SK-N-SH (cell line): ENCODE measurements at regions not wholly inside any gene's neighbourhood (a gene's known extent, or its start where the extent isn't known, plus 50 kb on each side); places are given as distances from the start of the nearest gene placed in this dataset.

ENCODE experiments used
- CTCF ChIA-PET: fragments of 300-600, 350-600 bp; formaldehyde crosslinking; extraction: SDS; loops from one replicate; lab custom pipeline; 2021; lab: Yijun Ruan, JAX
- POLR2A ChIA-PET: fragments of 350-600 bp; sonication (Branson Sonifier 250); formaldehyde crosslinking; extraction: SDS; loops from one replicate; lab custom pipeline; 2020; ENCODE audit warnings: antibody characterized with exemption, inconsistent platforms; lab: Yijun Ruan, JAX
- DNase-seq: peaks from one replicate; pipeline ENCODE4 v3.0.0; 2012
- H2AFZ ChIP-seq: fragments of 200-600 bp; sonication (generic); 2 replicates; pipeline ENCODE4 v1.8.1; 2016; ENCODE audit warnings: antibody characterized with exemption, mild to moderate bottlenecking, low read depth
- H3F3A ChIP-seq: fragments of 200-600 bp; sonication (generic); replicated peaks from 2 replicates; pipeline ENCODE3; 2016; ENCODE audit warnings: antibody characterized with exemption, mild to moderate bottlenecking; ENCODE audit not compliant: insufficient read depth
- H3K27ac ChIP-seq, 2 experiments: fragments of 200-500 bp in 1 of 2; fragments of 200-600 bp in 1 of 2; sonication (Bioruptor generic) in 1 of 2; sonication (generic), shearing (Covaris generic) in 1 of 2; 2 replicates each; pipeline versions ENCODE4 v1.5.1 to v1.6.1; 2014 to 2016; ENCODE audit warnings: low read depth in 2 of 2, inconsistent platforms in 1 of 2, low read length in 1 of 2, mild to moderate bottlenecking in 1 of 2, mixed read lengths in 1 of 2
- H3K27me3 ChIP-seq: fragments of 200-600 bp; sonication (generic), shearing (Covaris generic); 2 replicates; pipeline ENCODE4 v1.6.1; 2016; ENCODE audit warnings: mixed run types; ENCODE audit not compliant: insufficient read depth
- H3K36me3 ChIP-seq, 2 experiments: fragments of 200-500 bp in 1 of 2; fragments of 200-600 bp in 1 of 2; sonication (Bioruptor generic) in 1 of 2; sonication (generic) in 1 of 2; replicated peaks in 1 of 2; 2 replicates each; pipeline versions ENCODE3 to v1.5.1; 2014 to 2016; ENCODE audit warnings: low read length in 1 of 2, mild to moderate bottlenecking in 1 of 2; ENCODE audit not compliant: insufficient read depth in 2 of 2, control insufficient read depth in 1 of 2
- H3K4me1 ChIP-seq, 2 experiments: fragments of 200-500 bp in 1 of 2; fragments of 200-600 bp in 1 of 2; sonication (Bioruptor generic) in 1 of 2; sonication (generic), shearing (Covaris generic) in 1 of 2; 2 replicates each; pipeline versions ENCODE4 v1.5.1 to v1.6.1; 2014 to 2016; ENCODE audit warnings: low read depth in 1 of 2, low read length in 1 of 2, mixed run types in 1 of 2; ENCODE audit not compliant: insufficient read depth in 2 of 2, control insufficient read depth in 1 of 2
- H3K4me2 ChIP-seq: fragments of 200-600 bp; sonication (generic), shearing (Covaris generic); 2 replicates; pipeline ENCODE4 v1.6.1; 2017; ENCODE audit warnings: mixed run types
- H3K4me3 ChIP-seq, 2 experiments: fragments of 200-500 bp in 1 of 2; fragments of 200-600 bp in 1 of 2; sonication (Bioruptor generic) in 1 of 2; sonication (generic), shearing (Covaris generic) in 1 of 2; 2 replicates each; pipeline versions ENCODE4 v1.5.1 to v1.8.1; 2014 to 2016; ENCODE audit warnings: low read depth in 2 of 2, inconsistent platforms in 1 of 2, low read length in 1 of 2, mild to moderate bottlenecking in 1 of 2, mixed read lengths in 1 of 2, moderate library complexity in 1 of 2
- H3K79me2 ChIP-seq: fragments of 200-600 bp; sonication (generic); 2 replicates; pipeline ENCODE4 v1.8.1; 2017; ENCODE audit warnings: mild to moderate bottlenecking; ENCODE audit not compliant: insufficient read depth
- H3K9ac ChIP-seq: fragments of 200-600 bp; sonication (generic); 2 replicates; pipeline ENCODE4 v1.6.1; 2017; ENCODE audit warnings: mixed run types
- H3K9me2 ChIP-seq: fragments of 200-600 bp; sonication (generic); 2 replicates; pipeline ENCODE4 v1.6.1; 2017; ENCODE audit warnings: mixed run types
- H3K9me3 ChIP-seq: fragments of 200-600 bp; sonication (generic); 2 replicates; pipeline ENCODE4 v1.6.1; 2017; ENCODE audit warnings: mixed run types, mild to moderate bottlenecking, moderate library complexity
- H4K20me1 ChIP-seq: fragments of 200-600 bp; sonication (generic); 2 replicates; pipeline ENCODE4 v1.6.1; 2017; ENCODE audit warnings: mild to moderate bottlenecking, mixed run types; ENCODE audit not compliant: insufficient read depth
- EZH2phosphoT487 ChIP-seq: fragments of 200-600 bp; sonication (generic); IDR thresholded peaks from 2 replicates; pipeline ENCODE4 v1.6.1; 2017; ENCODE audit warnings: low read depth, mixed run types, mild to moderate bottlenecking, antibody characterized with exemption, moderate library complexity, borderline replicate concordance
- FOSL2 ChIP-seq: IDR thresholded peaks from 2 replicates; pipeline ENCODE4 v1.4.0; 2012; ENCODE audit warnings: low read depth, mild to moderate bottlenecking, moderate library complexity, borderline replicate concordance
- FOXJ3 ChIP-seq: sonication (generic); formaldehyde crosslinking; IDR thresholded peaks from 2 replicates; pipeline ENCODE4 v1.5.1; 2020; ENCODE audit warnings: mild to moderate bottlenecking, missing genetic modification reagents
- FOXM1 ChIP-seq: IDR thresholded peaks from 2 replicates; pipeline ENCODE4 v1.4.0; 2012; ENCODE audit warnings: low read depth, mild to moderate bottlenecking
- GATA2 ChIP-seq: sonication (generic); formaldehyde crosslinking; IDR thresholded peaks from 2 replicates; pipeline ENCODE4 v1.5.0; 2020; ENCODE audit warnings: mild to moderate bottlenecking, missing genetic modification reagents
- MEF2A ChIP-seq: IDR thresholded peaks from 2 replicates; pipeline ENCODE4 v1.4.0; 2012; ENCODE audit warnings: low read depth, borderline replicate concordance
- MXI1 ChIP-seq: IDR thresholded peaks from 2 replicates; pipeline ENCODE4 v1.6.1; 2012; ENCODE audit warnings: mild to moderate bottlenecking, low read depth, low read length, improper control_type of control experiment
- NFIC ChIP-seq: IDR thresholded peaks from 2 replicates; pipeline ENCODE4 v1.4.0; 2012; ENCODE audit warnings: borderline replicate concordance
- RFX5 ChIP-seq: IDR thresholded peaks from 2 replicates; pipeline ENCODE4 v1.6.1; 2012; ENCODE audit warnings: mild to moderate bottlenecking, improper control_type of control experiment, low read length
- TCF12 ChIP-seq: IDR thresholded peaks from 2 replicates; pipeline ENCODE4 v1.4.0; 2012
- TEAD4 ChIP-seq: IDR thresholded peaks from 2 replicates; pipeline ENCODE4 v1.4.0; 2012; ENCODE audit warnings: mild to moderate bottlenecking, borderline replicate concordance; ENCODE audit not compliant: insufficient read depth
- WGBS: methylation state at CpG from one replicate; pipeline ENCODE4 v1.1.6; 2017; ENCODE audit warnings: low lambda C conversion rate; 5-methylcytosine and 5-hydroxymethylcytosine counted together
- TF ChIP-seq, protein P1 (sequence below): IDR thresholded peaks from 2 replicates; pipeline ENCODE4 v1.4.0; 2012; ENCODE audit warnings: low read depth
- TF ChIP-seq, protein P2 (sequence below): IDR thresholded peaks from 2 replicates; pipeline ENCODE4 v1.6.1; 2012; ENCODE audit warnings: mild to moderate bottlenecking, low read depth, low read length, moderate library complexity
- TF ChIP-seq, protein P3 (sequence below): IDR thresholded peaks from 2 replicates; pipeline ENCODE4 v1.4.0; 2012; ENCODE audit warnings: low read depth, borderline replicate concordance

DNA sequence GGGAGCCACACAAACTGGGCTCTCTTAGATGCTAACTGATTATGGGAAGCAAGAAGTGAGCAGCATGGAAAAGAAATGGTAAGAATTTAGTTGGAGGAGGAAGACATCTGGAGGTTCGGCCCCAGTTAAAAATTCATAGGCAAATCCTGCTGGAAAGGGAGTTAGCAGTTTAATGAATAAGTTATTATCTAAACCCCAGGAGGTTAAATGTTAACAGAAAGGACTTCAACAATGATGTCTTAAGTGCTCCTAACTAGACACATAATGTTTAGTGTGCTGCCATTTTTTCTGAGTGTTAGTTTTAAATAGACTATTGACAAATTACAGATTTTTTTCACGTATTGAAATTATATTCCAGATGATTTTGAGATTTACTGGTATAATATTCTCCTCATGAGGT is 1265.3 kb upstream of the ADGRL2 start:
- Histone ChIP-seq H3K79me2 (no peaks in the 10 kb centered on the region), H3K4me2 (no peak overlapping the region), H4K20me1 (no peaks in the 10 kb centered on the region), H3K4me1 (peaks cover 3 to 12% of the 10 kb centered on the region in 2 experiments; a peak in 3 of 4 replicates), H3K9ac (no peak overlapping the region)
- CTCF ChIA-PET = interaction anchor here (1.0 kb wide), 1 partner anchor 234 kb away, joined by 3 read pairs; no protein-coding TSS in a partner anchor
- TF ChIP-seq NFIC = no peak
- TF ChIP-seq, protein P1, sequence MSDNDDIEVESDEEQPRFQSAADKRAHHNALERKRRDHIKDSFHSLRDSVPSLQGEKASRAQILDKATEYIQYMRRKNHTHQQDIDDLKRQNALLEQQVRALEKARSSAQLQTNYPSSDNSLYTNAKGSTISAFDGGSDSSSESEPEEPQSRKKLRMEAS = no peak
- no peak for TF ChIP-seq RFX5
- TF ChIP-seq GATA2 = no peak
- no peak for TF ChIP-seq FOXJ3 (CRISPR knock-in tag)
- no peak for TF ChIP-seq FOSL2
- TF ChIP-seq MXI1 = no peak
- TF ChIP-seq TEAD4 = no peak
- TF ChIP-seq, protein P2, sequence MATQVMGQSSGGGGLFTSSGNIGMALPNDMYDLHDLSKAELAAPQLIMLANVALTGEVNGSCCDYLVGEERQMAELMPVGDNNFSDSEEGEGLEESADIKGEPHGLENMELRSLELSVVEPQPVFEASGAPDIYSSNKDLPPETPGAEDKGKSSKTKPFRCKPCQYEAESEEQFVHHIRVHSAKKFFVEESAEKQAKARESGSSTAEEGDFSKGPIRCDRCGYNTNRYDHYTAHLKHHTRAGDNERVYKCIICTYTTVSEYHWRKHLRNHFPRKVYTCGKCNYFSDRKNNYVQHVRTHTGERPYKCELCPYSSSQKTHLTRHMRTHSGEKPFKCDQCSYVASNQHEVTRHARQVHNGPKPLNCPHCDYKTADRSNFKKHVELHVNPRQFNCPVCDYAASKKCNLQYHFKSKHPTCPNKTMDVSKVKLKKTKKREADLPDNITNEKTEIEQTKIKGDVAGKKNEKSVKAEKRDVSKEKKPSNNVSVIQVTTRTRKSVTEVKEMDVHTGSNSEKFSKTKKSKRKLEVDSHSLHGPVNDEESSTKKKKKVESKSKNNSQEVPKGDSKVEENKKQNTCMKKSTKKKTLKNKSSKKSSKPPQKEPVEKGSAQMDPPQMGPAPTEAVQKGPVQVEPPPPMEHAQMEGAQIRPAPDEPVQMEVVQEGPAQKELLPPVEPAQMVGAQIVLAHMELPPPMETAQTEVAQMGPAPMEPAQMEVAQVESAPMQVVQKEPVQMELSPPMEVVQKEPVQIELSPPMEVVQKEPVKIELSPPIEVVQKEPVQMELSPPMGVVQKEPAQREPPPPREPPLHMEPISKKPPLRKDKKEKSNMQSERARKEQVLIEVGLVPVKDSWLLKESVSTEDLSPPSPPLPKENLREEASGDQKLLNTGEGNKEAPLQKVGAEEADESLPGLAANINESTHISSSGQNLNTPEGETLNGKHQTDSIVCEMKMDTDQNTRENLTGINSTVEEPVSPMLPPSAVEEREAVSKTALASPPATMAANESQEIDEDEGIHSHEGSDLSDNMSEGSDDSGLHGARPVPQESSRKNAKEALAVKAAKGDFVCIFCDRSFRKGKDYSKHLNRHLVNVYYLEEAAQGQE = no peak
- TF ChIP-seq, protein P3, sequence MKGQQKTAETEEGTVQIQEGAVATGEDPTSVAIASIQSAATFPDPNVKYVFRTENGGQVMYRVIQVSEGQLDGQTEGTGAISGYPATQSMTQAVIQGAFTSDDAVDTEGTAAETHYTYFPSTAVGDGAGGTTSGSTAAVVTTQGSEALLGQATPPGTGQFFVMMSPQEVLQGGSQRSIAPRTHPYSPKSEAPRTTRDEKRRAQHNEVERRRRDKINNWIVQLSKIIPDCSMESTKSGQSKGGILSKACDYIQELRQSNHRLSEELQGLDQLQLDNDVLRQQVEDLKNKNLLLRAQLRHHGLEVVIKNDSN = no peak
- no peak for TF ChIP-seq EZH2phosphoT487
- TF ChIP-seq FOXM1 = no peak
- TF ChIP-seq TCF12 = no peak
- no peak for TF ChIP-seq MEF2A
- TF ChIP-seq, all 33 proteins: peak for 0
- POLR2A ChIA-PET = no interaction called here
- no peak overlapping the region for H2AFZ ChIP-seq
- no peaks in the 10 kb centered on the region for H3K9me3 ChIP-seq
- no peak overlapping the region for H3K4me3 ChIP-seq
- no peak for DNase-seq
- H3K27ac ChIP-seq = no peak overlapping the region
- no peaks in the 10 kb centered on the region for H3K27me3 ChIP-seq
- H3F3A ChIP-seq = no peaks in the 10 kb centered on the region
- no peaks in the 10 kb centered on the region for H3K9me2 ChIP-seq
- no peaks in the 10 kb centered on the region for H3K36me3 ChIP-seq
- WGBS = 74% methylated on average over 2 of the region's 2 CpGs
